ENCODE measurements at regions not wholly inside any gene's neighbourhood (a gene's known extent, or its start where the extent isn't known, plus 50 kb on each side); places are given as distances from the start of the nearest gene placed in this dataset.

- no peak overlapping the region for H3K27ac ChIP-seq (ENCODE audit: low read depth, low read length)
- RAD21 ChIA-PET (ENCODE audit: low non-redundant PET in 1 of 2, low total read pairs in 2 of 2, uncharacterized antibody in 2 of 2, unreplicated experiment in 2 of 2) = no interaction called here
- H3K4me1 ChIP-seq (ENCODE audit: control insufficient read depth in 1 of 2, insufficient read depth in 2 of 2, low read length in 2 of 2) = no peaks in the 10 kb centered on the region
- H3K9me2 ChIP-seq (ENCODE audit: insufficient read depth) = no peaks in the 10 kb centered on the region
- CTCF ChIA-PET = no interaction called here
- no peak overlapping the region for H2AFZ ChIP-seq (ENCODE audit: low read depth, low read length, poor library complexity, severe bottlenecking)
- H3K4me3 ChIP-seq (replicated peaks in 1 of 2; ENCODE audit: low read depth in 1 of 2, low read length in 2 of 2) = no peak overlapping the region
- no peak for TF ChIP-seq EZH2phosphoT487 (IDR thresholded peaks at IDR 0.05; ENCODE audit: borderline replicate concordance)
- TF ChIP-seq POLR2A (IDR thresholded peaks at IDR 0.05; ENCODE audit: borderline replicate concordance, extremely low read depth, insufficient read depth, insufficient read length) = no peak
- no peak for TF ChIP-seq JUND (IDR thresholded peaks at IDR 0.05)
- TF ChIP-seq SP1 (IDR thresholded peaks at IDR 0.05; ENCODE audit: low read depth) = no peak
- no peak for TF ChIP-seq EZH2 (IDR thresholded peaks at IDR 0.05)
- no peak for TF ChIP-seq CBX3 (IDR thresholded peaks at IDR 0.05; ENCODE audit: low read depth)
- TF ChIP-seq POLR2AphosphoS5 (IDR thresholded peaks at IDR 0.05; ENCODE audit: low read depth, low read length) = no peak
- no peak for TF ChIP-seq ZBTB33 (IDR thresholded peaks at IDR 0.05; ENCODE audit: extremely low read depth, insufficient replicate concordance, low read length)
- DNase-seq (ENCODE audit: low read depth, low spot score) = no peak
- H4K20me1 ChIP-seq (ENCODE audit: insufficient read depth) = no peaks in the 10 kb centered on the region
- H3K9me3 ChIP-seq (ENCODE audit: control insufficient read depth in 1 of 2, insufficient read depth in 1 of 2, low read depth in 1 of 2, low read length in 2 of 2) = peaks cover 9 to 18% of the 10 kb centered on the region in 2 experiments; a peak in 2 of 4 replicates
- H3K79me2 ChIP-seq (ENCODE audit: insufficient read depth, low read length) = no peaks in the 10 kb centered on the region
- intact Hi-C loops (cut with micrococcal nuclease) = no loop called here
- H3K27me3 ChIP-seq (ENCODE audit: insufficient read depth, low read length) = no peaks in the 10 kb centered on the region
- no peak overlapping the region for H3K4me2 ChIP-seq (ENCODE audit: low read length)
- no peak for ATAC-seq
- no peak overlapping the region for H3K9ac ChIP-seq (ENCODE audit: low read length)
- no TSS peak for BruUV-seq (replicated peaks)
- POLR2A ChIA-PET = no interaction called here
- H3K36me3 ChIP-seq (ENCODE audit: control insufficient read depth in 1 of 2, insufficient read depth in 2 of 2, low read length in 2 of 2) = no peaks in the 10 kb centered on the region
Measured at GRCh38 chr12:24366514-24366913, 417.0 kb upstream of the SOX5 start.

GRCh38 chr12:24364921-24365320 is 415.5 kb upstream of the SOX5 start:
- no peaks in the 10 kb centered on the region for H3K9me2 ChIP-seq (ENCODE audit: insufficient read depth)
- BruUV-seq (replicated peaks) = no TSS peak

More at GRCh38 chr12:24364921-24365320, 415.5 kb upstream of the SOX5 start:
- peaks cover 9 to 24% of the 10 kb centered on the region in 2 experiments; a peak in 2 of 4 replicates for H3K9me3 ChIP-seq (ENCODE audit: control insufficient read depth in 1 of 2, insufficient read depth in 1 of 2, low read depth in 1 of 2, low read length in 2 of 2)
- H3K79me2 ChIP-seq (ENCODE audit: insufficient read depth, low read length) = no peaks in the 10 kb centered on the region
- TF ChIP-seq SIN3A (IDR thresholded peaks at IDR 0.05; ENCODE audit: low read depth) (no peak), JUND (IDR thresholded peaks at IDR 0.05) (no peak), EZH2phosphoT487 (IDR thresholded peaks at IDR 0.05; ENCODE audit: borderline replicate concordance) (no peak), CBX3 (IDR thresholded peaks at IDR 0.05; ENCODE audit: low read depth) (no peak), MAX (IDR thresholded peaks at IDR 0.05) (no peak)
- no peak overlapping the region for H3K4me2 ChIP-seq (ENCODE audit: low read length)
- ATAC-seq (no peak), DNase-seq (ENCODE audit: low read depth, low spot score) (no peak)
- ChIA-PET CTCF (no interaction called here), RAD21 (ENCODE audit: low non-redundant PET in 1 of 2, low total read pairs in 2 of 2, uncharacterized antibody in 2 of 2, unreplicated experiment in 2 of 2) (no interaction called here), POLR2A (no interaction called here)
- intact Hi-C loops (cut with micrococcal nuclease) = no loop called here
- no peak overlapping the region for H3K4me3 ChIP-seq (replicated peaks in 1 of 2; ENCODE audit: low read depth in 1 of 2, low read length in 2 of 2)
- H2AFZ ChIP-seq (ENCODE audit: low read depth, low read length, poor library complexity, severe bottlenecking) = no peak overlapping the region
- no peaks in the 10 kb centered on the region for H3K36me3 ChIP-seq (ENCODE audit: control insufficient read depth in 1 of 2, insufficient read depth in 2 of 2, low read length in 2 of 2)
- H4K20me1 ChIP-seq (ENCODE audit: insufficient read depth) = no peaks in the 10 kb centered on the region
- no peaks in the 10 kb centered on the region for H3K27me3 ChIP-seq (ENCODE audit: insufficient read depth, low read length)
- no peaks in the 10 kb centered on the region for H3K4me1 ChIP-seq (ENCODE audit: control insufficient read depth in 1 of 2, insufficient read depth in 2 of 2, low read length in 2 of 2)
- H3K9ac ChIP-seq (ENCODE audit: low read length) = no peak overlapping the region
- no peak overlapping the region for H3K27ac ChIP-seq (ENCODE audit: low read depth, low read length)

All from HCT116 (cell line).